Neural cell (in vitro differentiated cells): ENCODE measurements at regions not wholly inside any gene's neighbourhood (a gene's known extent, or its start where the extent isn't known, plus 50 kb on each side); places are given as distances from the start of the nearest gene placed in this dataset.

Source experiments
- H2AFZ ChIP-seq: fragments of 200-600, 300-800 bp; sonication (generic), shearing (Covaris generic); 2 replicates; pipeline ENCODE4 v1.6.0; 2014; ENCODE audit warnings: low read depth, mild to moderate bottlenecking, antibody characterized with exemption, low read length, moderate library complexity
- H3F3A ChIP-seq: fragments of 200-600 bp; shearing (Covaris generic); 2 replicates; pipeline ENCODE4 v1.6.1; 2016; ENCODE audit warnings: mild to moderate bottlenecking, moderate library complexity, mixed read lengths, antibody characterized with exemption, low read length; ENCODE audit not compliant: insufficient read depth, poor library complexity, severe bottlenecking
- H3K27ac ChIP-seq: fragments of 200-600, 300-800 bp; sonication (generic), shearing (Covaris generic); 2 replicates; pipeline ENCODE4 v1.5.1; 2014; ENCODE audit warnings: mild to moderate bottlenecking, low read length, moderate library complexity
- H3K27me3 ChIP-seq: fragments of 300-800, 200-600 bp; sonication (generic), shearing (Covaris generic); 2 replicates; pipeline ENCODE4 v1.6.0; 2014; ENCODE audit warnings: mild to moderate bottlenecking, low read depth, low read length, moderate library complexity; ENCODE audit not compliant: insufficient read depth
- H3K36me3 ChIP-seq: fragments of 300-800, 200-600 bp; sonication (generic), shearing (Covaris generic); 2 replicates; pipeline ENCODE4 v1.5.1; 2014; ENCODE audit warnings: mild to moderate bottlenecking, antibody characterized with exemption, low read length, moderate library complexity; ENCODE audit not compliant: insufficient read depth
- H3K4me2 ChIP-seq: fragments of 300-800, 200-600 bp; sonication (generic), shearing (Covaris generic); 2 replicates; pipeline ENCODE4 v1.6.0; 2014; ENCODE audit warnings: mild to moderate bottlenecking, low read length
- H3K4me3 ChIP-seq: fragments of 300-800, 200-600 bp; sonication (generic), shearing (Covaris generic); 2 replicates; pipeline ENCODE4 v1.5.1; 2014; ENCODE audit warnings: mild to moderate bottlenecking, low read length, moderate library complexity
- H3K79me2 ChIP-seq: fragments of 200-600 bp; shearing (Covaris generic); replicated peaks from 2 replicates; pipeline ENCODE4 v1.6.0; 2014; ENCODE audit warnings: mild to moderate bottlenecking, low read length, moderate library complexity; ENCODE audit not compliant: insufficient read depth
- H3K9ac ChIP-seq: fragments of 300-800, 200-600 bp; sonication (generic), shearing (Covaris generic); 2 replicates; pipeline ENCODE4 v1.6.1; 2016; ENCODE audit warnings: mild to moderate bottlenecking, low read length, mixed read lengths
- H3K9me2 ChIP-seq: fragments of 200-600 bp; shearing (Covaris generic); 2 replicates; pipeline ENCODE4 v1.6.1; 2016; ENCODE audit warnings: mild to moderate bottlenecking, low read length, mixed read lengths; ENCODE audit not compliant: insufficient read depth
- H3K9me3 ChIP-seq: fragments of 200-600, 300-800 bp; sonication (generic), shearing (Covaris generic); 2 replicates; pipeline ENCODE4 v1.6.1; 2016; ENCODE audit warnings: mild to moderate bottlenecking, mixed run types, low read length, moderate library complexity, mixed read lengths
- H4K20me1 ChIP-seq: fragments of 200-600 bp; shearing (Covaris generic); 2 replicates; pipeline ENCODE4 v1.6.1; 2016; ENCODE audit warnings: mild to moderate bottlenecking, mixed run types; ENCODE audit not compliant: insufficient read depth
- EP300 ChIP-seq: fragments of 450-650 bp; conservative IDR thresholded peaks from 2 replicates; pipeline ENCODE4 v1.6.1; 2014; ENCODE audit warnings: antibody characterized with exemption, mild to moderate bottlenecking, moderate library complexity; ENCODE audit not compliant: poor library complexity, severe bottlenecking
- EZH2 ChIP-seq: fragments of 200-600, 300-800 bp; shearing (Covaris generic), sonication (generic); IDR thresholded peaks from 2 replicates; pipeline ENCODE4 v1.6.1; 2014; ENCODE audit warnings: antibody characterized with exemption, low read length, borderline replicate concordance, mild to moderate bottlenecking; ENCODE audit not compliant: insufficient read depth, poor library complexity, severe bottlenecking
- MXI1 ChIP-seq: fragments of 450-650 bp; conservative IDR thresholded peaks from 2 replicates; pipeline ENCODE4 v1.6.1; 2014; ENCODE audit warnings: antibody characterized with exemption, mild to moderate bottlenecking; ENCODE audit not compliant: poor library complexity, severe bottlenecking
- POLR2AphosphoS5 ChIP-seq: IDR thresholded peaks from 2 replicates; pipeline ENCODE4 v1.6.1; 2012
- RAD21 ChIP-seq: fragments of 450-650 bp; conservative IDR thresholded peaks from 2 replicates; pipeline ENCODE4 v1.6.1; 2014; ENCODE audit warnings: antibody characterized with exemption, mild to moderate bottlenecking, moderate library complexity
- SMC3 ChIP-seq: fragments of 450-650 bp; conservative IDR thresholded peaks from 2 replicates; pipeline ENCODE4 v1.6.1; 2014; ENCODE audit warnings: antibody characterized with exemption, mild to moderate bottlenecking, moderate library complexity; ENCODE audit not compliant: poor library complexity
- TAF1 ChIP-seq: IDR thresholded peaks from 2 replicates; pipeline ENCODE4 v1.6.1; 2012; ENCODE audit warnings: low read depth
- TF ChIP-seq, protein P1 (sequence below): IDR thresholded peaks from 2 replicates; pipeline ENCODE4 v1.6.1; 2012; ENCODE audit warnings: borderline replicate concordance
- TF ChIP-seq, protein P2 (sequence below): fragments of 450-650 bp; IDR thresholded peaks from 2 replicates; pipeline ENCODE4 v1.5.1; 2014; ENCODE audit warnings: antibody characterized with exemption, mild to moderate bottlenecking, moderate library complexity; ENCODE audit not compliant: poor library complexity, severe bottlenecking

DNA sequence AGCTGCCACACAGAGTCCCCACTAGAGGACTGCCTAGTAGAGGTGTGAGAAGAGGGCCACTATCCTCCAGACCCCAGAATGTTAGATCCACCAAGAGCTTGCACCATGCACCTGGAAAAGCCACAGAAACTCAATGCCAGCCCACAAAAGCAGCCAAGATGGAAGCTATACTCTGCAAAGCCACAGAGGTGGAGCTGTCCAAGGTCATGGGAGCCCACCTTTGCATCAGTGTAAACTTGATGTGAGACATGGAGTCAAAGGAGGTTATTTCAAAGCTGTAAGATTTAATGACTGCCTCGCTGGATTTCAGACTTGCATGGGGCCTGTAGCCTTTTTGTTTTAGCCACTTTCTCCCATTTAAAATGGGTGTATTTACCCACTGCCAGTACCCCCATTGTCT is 1030.1 kb upstream of the GRIA3 start:
- H3K9me2 ChIP-seq: no peaks in the 10 kb centered on the region
- H3K9ac ChIP-seq: no peak overlapping the region
- H3K79me2 ChIP-seq: no peaks in the 10 kb centered on the region
- H3K9me3 ChIP-seq: no peaks in the 10 kb centered on the region
- no peaks in the 10 kb centered on the region for H3K27me3 ChIP-seq
- TF ChIP-seq, protein P1, sequence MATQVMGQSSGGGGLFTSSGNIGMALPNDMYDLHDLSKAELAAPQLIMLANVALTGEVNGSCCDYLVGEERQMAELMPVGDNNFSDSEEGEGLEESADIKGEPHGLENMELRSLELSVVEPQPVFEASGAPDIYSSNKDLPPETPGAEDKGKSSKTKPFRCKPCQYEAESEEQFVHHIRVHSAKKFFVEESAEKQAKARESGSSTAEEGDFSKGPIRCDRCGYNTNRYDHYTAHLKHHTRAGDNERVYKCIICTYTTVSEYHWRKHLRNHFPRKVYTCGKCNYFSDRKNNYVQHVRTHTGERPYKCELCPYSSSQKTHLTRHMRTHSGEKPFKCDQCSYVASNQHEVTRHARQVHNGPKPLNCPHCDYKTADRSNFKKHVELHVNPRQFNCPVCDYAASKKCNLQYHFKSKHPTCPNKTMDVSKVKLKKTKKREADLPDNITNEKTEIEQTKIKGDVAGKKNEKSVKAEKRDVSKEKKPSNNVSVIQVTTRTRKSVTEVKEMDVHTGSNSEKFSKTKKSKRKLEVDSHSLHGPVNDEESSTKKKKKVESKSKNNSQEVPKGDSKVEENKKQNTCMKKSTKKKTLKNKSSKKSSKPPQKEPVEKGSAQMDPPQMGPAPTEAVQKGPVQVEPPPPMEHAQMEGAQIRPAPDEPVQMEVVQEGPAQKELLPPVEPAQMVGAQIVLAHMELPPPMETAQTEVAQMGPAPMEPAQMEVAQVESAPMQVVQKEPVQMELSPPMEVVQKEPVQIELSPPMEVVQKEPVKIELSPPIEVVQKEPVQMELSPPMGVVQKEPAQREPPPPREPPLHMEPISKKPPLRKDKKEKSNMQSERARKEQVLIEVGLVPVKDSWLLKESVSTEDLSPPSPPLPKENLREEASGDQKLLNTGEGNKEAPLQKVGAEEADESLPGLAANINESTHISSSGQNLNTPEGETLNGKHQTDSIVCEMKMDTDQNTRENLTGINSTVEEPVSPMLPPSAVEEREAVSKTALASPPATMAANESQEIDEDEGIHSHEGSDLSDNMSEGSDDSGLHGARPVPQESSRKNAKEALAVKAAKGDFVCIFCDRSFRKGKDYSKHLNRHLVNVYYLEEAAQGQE: no peak
- TF ChIP-seq, protein P2, sequence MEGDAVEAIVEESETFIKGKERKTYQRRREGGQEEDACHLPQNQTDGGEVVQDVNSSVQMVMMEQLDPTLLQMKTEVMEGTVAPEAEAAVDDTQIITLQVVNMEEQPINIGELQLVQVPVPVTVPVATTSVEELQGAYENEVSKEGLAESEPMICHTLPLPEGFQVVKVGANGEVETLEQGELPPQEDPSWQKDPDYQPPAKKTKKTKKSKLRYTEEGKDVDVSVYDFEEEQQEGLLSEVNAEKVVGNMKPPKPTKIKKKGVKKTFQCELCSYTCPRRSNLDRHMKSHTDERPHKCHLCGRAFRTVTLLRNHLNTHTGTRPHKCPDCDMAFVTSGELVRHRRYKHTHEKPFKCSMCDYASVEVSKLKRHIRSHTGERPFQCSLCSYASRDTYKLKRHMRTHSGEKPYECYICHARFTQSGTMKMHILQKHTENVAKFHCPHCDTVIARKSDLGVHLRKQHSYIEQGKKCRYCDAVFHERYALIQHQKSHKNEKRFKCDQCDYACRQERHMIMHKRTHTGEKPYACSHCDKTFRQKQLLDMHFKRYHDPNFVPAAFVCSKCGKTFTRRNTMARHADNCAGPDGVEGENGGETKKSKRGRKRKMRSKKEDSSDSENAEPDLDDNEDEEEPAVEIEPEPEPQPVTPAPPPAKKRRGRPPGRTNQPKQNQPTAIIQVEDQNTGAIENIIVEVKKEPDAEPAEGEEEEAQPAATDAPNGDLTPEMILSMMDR: no peak
- no peak for TF ChIP-seq POLR2AphosphoS5
- no peak for TF ChIP-seq MXI1
- TF ChIP-seq RAD21: no peak
- no peak for TF ChIP-seq TAF1
- TF ChIP-seq EZH2: no peak
- TF ChIP-seq SMC3: no peak
- TF ChIP-seq EP300: no peak
- no peak overlapping the region for H2AFZ ChIP-seq
- H3K36me3 ChIP-seq: no peaks in the 10 kb centered on the region
- H4K20me1 ChIP-seq: no peaks in the 10 kb centered on the region
- no peak overlapping the region for H3K27ac ChIP-seq
- no peaks in the 10 kb centered on the region for H3F3A ChIP-seq
- no peak overlapping the region for H3K4me3 ChIP-seq
- H3K4me2 ChIP-seq: no peak overlapping the region

DNA sequence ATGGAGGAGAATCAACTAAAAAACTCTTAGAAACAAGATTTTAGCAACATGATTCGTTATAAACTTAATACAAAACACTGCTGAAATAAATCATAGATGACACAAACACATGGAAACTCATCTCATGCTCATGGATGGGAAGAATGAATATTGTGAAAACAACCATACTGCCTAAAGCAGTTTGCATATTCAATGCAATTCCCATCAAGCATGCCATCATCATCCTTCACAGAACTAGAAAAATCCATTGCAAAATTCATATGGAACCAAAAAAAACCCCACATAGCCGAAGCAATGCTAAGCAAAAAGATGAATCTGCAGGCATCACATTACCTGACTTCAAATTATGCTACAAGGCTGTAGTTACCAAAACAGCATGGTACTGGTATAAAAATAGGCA is 1015.8 kb upstream of the GRIA3 start:
- Histone ChIP-seq H3K27ac (no peak overlapping the region), H3K27me3 (no peaks in the 10 kb centered on the region), H3K4me3 (no peak overlapping the region), H3K4me2 (no peak overlapping the region), H3K9ac (no peak overlapping the region), H3K9me2 (no peaks in the 10 kb centered on the region), H4K20me1 (no peaks in the 10 kb centered on the region), H2AFZ (no peak overlapping the region), H3F3A (no peaks in the 10 kb centered on the region), H3K9me3 (no peaks in the 10 kb centered on the region), H3K36me3 (no peaks in the 10 kb centered on the region), H3K79me2 (no peaks in the 10 kb centered on the region)
- TF ChIP-seq EP300 (no peak), SMC3 (no peak)

DNA sequence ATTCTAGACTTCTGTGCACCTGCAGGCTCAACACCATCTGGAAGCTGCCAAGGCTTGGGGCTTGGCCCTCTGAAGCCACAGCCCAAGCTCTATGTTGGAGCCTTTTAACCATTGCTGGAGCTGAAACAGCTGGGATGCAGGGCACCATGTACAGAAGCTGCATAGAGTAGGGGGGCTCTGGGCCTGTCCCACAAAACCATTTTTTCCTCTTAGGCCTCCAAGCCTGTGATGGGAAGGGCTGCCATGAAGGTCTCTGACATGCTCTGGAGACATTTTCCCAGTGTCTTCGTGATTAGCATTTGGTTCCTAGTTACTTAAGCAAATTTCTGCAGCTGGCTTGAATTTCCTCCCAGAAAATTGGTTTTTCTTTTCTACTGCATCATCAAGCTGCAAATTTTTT is 999.3 kb upstream of the GRIA3 start:
- H3K9me3 ChIP-seq: no peaks in the 10 kb centered on the region
- H3F3A ChIP-seq: no peaks in the 10 kb centered on the region
- no peak overlapping the region for H2AFZ ChIP-seq
- no peak overlapping the region for H3K27ac ChIP-seq
- H4K20me1 ChIP-seq: no peaks in the 10 kb centered on the region
- no peak overlapping the region for H3K9ac ChIP-seq
- no peaks in the 10 kb centered on the region for H3K36me3 ChIP-seq
- no peaks in the 10 kb centered on the region for H3K9me2 ChIP-seq
- no peak overlapping the region for H3K4me2 ChIP-seq
- H3K27me3 ChIP-seq: no peaks in the 10 kb centered on the region
- H3K4me3 ChIP-seq: no peak overlapping the region
- no peak for TF ChIP-seq EZH2
- TF ChIP-seq POLR2AphosphoS5: no peak
- TF ChIP-seq, protein P1: no peak
- TF ChIP-seq SMC3: no peak
- TF ChIP-seq TAF1: no peak
- TF ChIP-seq, protein P2: no peak
- no peak for TF ChIP-seq RAD21
- TF ChIP-seq EP300: no peak
- TF ChIP-seq MXI1: no peak
- H3K79me2 ChIP-seq: no peaks in the 10 kb centered on the region
